ENCODE measurements at regions not wholly inside any gene's neighbourhood (a gene's known extent, or its start where the extent isn't known, plus 50 kb on each side); places are given as distances from the start of the nearest gene placed in this dataset.

- no peak overlapping the region for H3K27ac Mint-ChIP-seq
- H3K27me3 Mint-ChIP-seq: peaks cover 36% of the 10 kb centered on the region
- POLR2A ChIA-PET: no interaction called here
- ATAC-seq (ENCODE audit: low read depth): no peak
- H3K9me3 Mint-ChIP-seq: no peaks in the 10 kb centered on the region
- no peak overlapping the region for H3K4me3 Mint-ChIP-seq
- CTCF ChIA-PET: interaction anchor here (2.0 kb wide), 1 partner anchor 603 kb away, joined by 7 read pairs; no protein-coding TSS in a partner anchor
- no peaks in the 10 kb centered on the region for H3K36me3 Mint-ChIP-seq (ENCODE audit: low read depth)
- TF ChIP-seq, protein P1, sequence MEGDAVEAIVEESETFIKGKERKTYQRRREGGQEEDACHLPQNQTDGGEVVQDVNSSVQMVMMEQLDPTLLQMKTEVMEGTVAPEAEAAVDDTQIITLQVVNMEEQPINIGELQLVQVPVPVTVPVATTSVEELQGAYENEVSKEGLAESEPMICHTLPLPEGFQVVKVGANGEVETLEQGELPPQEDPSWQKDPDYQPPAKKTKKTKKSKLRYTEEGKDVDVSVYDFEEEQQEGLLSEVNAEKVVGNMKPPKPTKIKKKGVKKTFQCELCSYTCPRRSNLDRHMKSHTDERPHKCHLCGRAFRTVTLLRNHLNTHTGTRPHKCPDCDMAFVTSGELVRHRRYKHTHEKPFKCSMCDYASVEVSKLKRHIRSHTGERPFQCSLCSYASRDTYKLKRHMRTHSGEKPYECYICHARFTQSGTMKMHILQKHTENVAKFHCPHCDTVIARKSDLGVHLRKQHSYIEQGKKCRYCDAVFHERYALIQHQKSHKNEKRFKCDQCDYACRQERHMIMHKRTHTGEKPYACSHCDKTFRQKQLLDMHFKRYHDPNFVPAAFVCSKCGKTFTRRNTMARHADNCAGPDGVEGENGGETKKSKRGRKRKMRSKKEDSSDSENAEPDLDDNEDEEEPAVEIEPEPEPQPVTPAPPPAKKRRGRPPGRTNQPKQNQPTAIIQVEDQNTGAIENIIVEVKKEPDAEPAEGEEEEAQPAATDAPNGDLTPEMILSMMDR (IDR thresholded peaks at IDR 0.05): no peak
- DNase-seq: no peak
- intact Hi-C loops (cut with micrococcal nuclease): no loop called here
- H3K4me1 Mint-ChIP-seq: peaks cover 1% of the 10 kb centered on the region
These were observed 59.5 kb downstream of the ZIC5 start for GRCh38 chr13:99911965-99912566.

- CTCF ChIA-PET: interaction anchor here (2.0 kb wide), 1 partner anchor 604 kb away, joined by 7 read pairs; no protein-coding TSS in a partner anchor
- no peak overlapping the region for H3K4me3 Mint-ChIP-seq
- intact Hi-C loops (cut with micrococcal nuclease): no loop called here
- peaks cover 39% of the 10 kb centered on the region for H3K27me3 Mint-ChIP-seq
- no peaks in the 10 kb centered on the region for H3K4me1 Mint-ChIP-seq
- TF ChIP-seq, protein P1 (IDR thresholded peaks at IDR 0.05): no peak
- DNase-seq (no peak), ATAC-seq (ENCODE audit: low read depth) (no peak)
- H3K9me3 Mint-ChIP-seq: no peaks in the 10 kb centered on the region
- no peak overlapping the region for H3K27ac Mint-ChIP-seq
- POLR2A ChIA-PET: no interaction called here
- H3K36me3 Mint-ChIP-seq (ENCODE audit: low read depth): no peaks in the 10 kb centered on the region
These were observed 60.2 kb downstream of the ZIC5 start for GRCh38 chr13:99911069-99911964.

DNA sequence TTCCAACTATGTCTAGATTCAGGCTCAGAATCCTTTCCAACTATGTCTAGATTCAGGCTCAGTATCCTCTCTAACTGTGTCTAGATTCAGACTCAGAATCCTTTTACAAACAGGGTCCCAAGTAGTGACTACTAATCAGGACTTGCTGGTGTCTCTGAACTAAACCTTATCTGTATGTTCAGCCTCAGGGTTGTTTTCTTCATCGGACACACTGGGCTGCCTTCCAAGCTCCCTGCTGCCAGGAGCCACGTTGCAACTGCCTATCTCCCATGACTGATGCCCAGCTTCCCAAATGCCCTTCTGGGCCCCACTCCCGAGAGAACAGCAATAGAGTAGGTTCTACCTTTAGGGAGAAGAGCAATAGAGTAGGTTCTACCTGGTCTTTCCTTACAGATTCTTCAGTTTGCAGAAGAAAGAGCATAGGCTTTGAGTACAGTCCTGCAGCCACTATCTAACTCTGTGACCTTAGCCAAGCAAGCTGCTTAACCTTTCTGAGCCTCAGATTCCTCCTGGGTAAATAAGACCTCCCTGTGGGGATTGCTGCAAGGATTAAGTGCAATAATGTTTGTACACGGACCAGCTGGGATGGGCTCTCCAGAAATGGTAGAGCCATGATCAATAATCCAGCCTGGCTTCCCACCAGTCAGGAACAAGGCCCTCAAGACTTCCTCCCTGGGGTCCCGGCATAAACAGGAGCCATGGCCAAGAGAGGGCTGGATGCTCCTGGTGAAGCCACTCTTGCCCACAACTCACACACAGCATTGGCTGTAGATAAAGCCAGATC, 61.5 kb downstream of the ZIC5 start:
- intact Hi-C loops (cut with micrococcal nuclease): no loop called here
- ATAC-seq (ENCODE audit: low read depth) (no peak), DNase-seq (no peak)
- no peaks in the 10 kb centered on the region for H3K9me3 Mint-ChIP-seq
- TF ChIP-seq, protein P1 (IDR thresholded peaks at IDR 0.05): no peak
- POLR2A ChIA-PET: no interaction called here
- H3K27ac Mint-ChIP-seq: no peak overlapping the region
- peaks cover 45% of the 10 kb centered on the region for H3K27me3 Mint-ChIP-seq
- H3K4me1 Mint-ChIP-seq: no peaks in the 10 kb centered on the region
- H3K4me3 Mint-ChIP-seq: no peak overlapping the region
- CTCF ChIA-PET: no interaction called here
- H3K36me3 Mint-ChIP-seq (ENCODE audit: low read depth): no peaks in the 10 kb centered on the region

DNA sequence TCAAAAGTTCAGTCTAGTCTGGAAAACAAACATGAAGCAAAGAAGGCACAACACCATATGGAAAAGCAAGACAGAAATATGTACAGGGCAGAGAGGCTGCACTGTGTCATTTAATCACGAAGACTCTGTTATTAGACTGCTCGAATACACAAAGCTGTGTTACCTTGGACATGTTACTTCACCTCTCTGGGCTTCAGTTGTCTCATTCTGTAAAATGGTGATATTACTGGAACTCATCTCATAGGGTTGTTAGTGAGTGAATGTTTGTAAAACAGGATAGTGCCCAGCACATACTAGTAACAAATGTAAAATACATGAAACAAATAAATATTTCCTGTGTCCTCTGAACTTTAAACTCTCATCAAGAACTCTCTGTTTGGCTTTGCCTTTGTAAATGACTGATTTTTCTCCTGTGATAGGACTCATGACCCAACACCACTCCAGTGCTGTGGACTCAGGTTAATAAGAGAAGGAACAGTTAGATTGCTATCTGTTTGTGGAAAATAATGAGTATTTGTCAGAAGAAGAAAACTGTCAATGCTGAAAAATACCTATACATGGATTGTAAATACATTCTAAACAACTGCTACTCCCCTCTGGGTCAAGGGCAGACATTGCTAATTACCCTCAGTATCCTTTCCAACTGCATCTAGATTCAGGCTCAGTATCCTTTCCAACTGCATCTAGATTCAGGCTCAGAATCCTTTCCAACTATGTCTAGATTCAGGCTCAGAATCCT, 62.3 kb downstream of the ZIC5 start:
- Mint-ChIP-seq H3K4me3 (no peak overlapping the region), H3K4me1 (no peaks in the 10 kb centered on the region), H3K27me3 (peaks cover 44% of the 10 kb centered on the region), H3K36me3 (ENCODE audit: low read depth) (no peaks in the 10 kb centered on the region), H3K9me3 (no peaks in the 10 kb centered on the region), H3K27ac (no peak overlapping the region)
- DNase-seq: no peak
- intact Hi-C loops (cut with micrococcal nuclease): no loop called here
- ATAC-seq (ENCODE audit: low read depth): no peak
- ChIA-PET CTCF (no interaction called here), POLR2A (no interaction called here)
- TF ChIP-seq, protein P1 (IDR thresholded peaks at IDR 0.05): no peak
